H1 (cell line): ENCODE measurements at regions not wholly inside any gene's neighbourhood (a gene's known extent, or its start where the extent isn't known, plus 50 kb on each side); places are given as distances from the start of the nearest gene placed in this dataset.

ENCODE experiments used
- CBX8 ChIP-seq: fragments of 300-800, 300-1000 bp; sonication (generic); IDR thresholded peaks from 2 replicates; pipeline ENCODE4 v1.7.1; 2016; ENCODE audit warnings: low read depth, low read length, borderline replicate concordance
- CHD2 ChIP-seq: IDR thresholded peaks from 2 replicates; pipeline ENCODE4 v1.6.1; 2012; ENCODE audit warnings: low read length, improper control_type of control experiment
- CHD7 ChIP-seq: fragments of 300-600 bp; sonication (generic); IDR thresholded peaks from 2 replicates; pipeline ENCODE4 v1.7.1; 2012; ENCODE audit warnings: low read length, moderate library complexity, mild to moderate bottlenecking, inconsistent platforms; ENCODE audit not compliant: insufficient replicate concordance
- EGR1 ChIP-seq: IDR thresholded peaks from 2 replicates; pipeline ENCODE4 v1.6.1; 2011; ENCODE audit warnings: low read depth, low read length, borderline replicate concordance
- JUN ChIP-seq: IDR thresholded peaks from 2 replicates; pipeline ENCODE4 v1.6.1; 2011; ENCODE audit warnings: low read depth, mild to moderate bottlenecking, improper control_type of control experiment, low read length
- NRF1 ChIP-seq: IDR thresholded peaks from 2 replicates; pipeline ENCODE4 v1.6.1; 2011; ENCODE audit warnings: mild to moderate bottlenecking, low read depth, low read length, improper control_type of control experiment
- PHF8 ChIP-seq: fragments of 200-600 bp; sonication (generic); conservative IDR thresholded peaks from 2 replicates; pipeline ENCODE4 v1.7.1; 2012; ENCODE audit warnings: low read depth, mild to moderate bottlenecking, inconsistent platforms, low read length, moderate library complexity
- POLR2A ChIP-seq, 2 experiments: IDR thresholded peaks; 1 replicate in 1 of 2; 2 replicates in 1 of 2; pipeline ENCODE4 v1.6.1; 2011; ENCODE audit warnings: low read depth in 2 of 2, low read length in 2 of 2, mild to moderate bottlenecking in 2 of 2; ENCODE audit errors: control extremely low read depth in 1 of 2
- RAD21 ChIP-seq, 2 experiments: IDR thresholded peaks in 1 of 2; conservative IDR thresholded peaks in 1 of 2; 2 replicates each; pipeline ENCODE4 v1.6.1; 2011; ENCODE audit warnings: low read depth in 2 of 2, low read length in 2 of 2, improper control_type of control experiment in 1 of 2, inconsistent platforms in 1 of 2, mild to moderate bottlenecking in 1 of 2, moderate library complexity in 1 of 2
- SIN3A ChIP-seq, 2 experiments: IDR thresholded peaks in 1 of 2; conservative IDR thresholded peaks in 1 of 2; 2 replicates each; pipeline ENCODE4 v1.6.1; 2011 to 2012; ENCODE audit warnings: low read length in 2 of 2, improper control_type of control experiment in 1 of 2, low read depth in 1 of 2, mild to moderate bottlenecking in 1 of 2
- SIX5 ChIP-seq: IDR thresholded peaks from 2 replicates; pipeline ENCODE4 v1.6.1; 2011; ENCODE audit warnings: mild to moderate bottlenecking, low read depth, low read length
- SP1 ChIP-seq: IDR thresholded peaks from 2 replicates; pipeline ENCODE4 v1.6.1; 2011; ENCODE audit warnings: low read depth, low read length
- TEAD4 ChIP-seq: IDR thresholded peaks from 2 replicates; pipeline ENCODE4 v1.6.1; 2012; ENCODE audit warnings: low read depth, low read length, inconsistent platforms, mixed read lengths

GRCh38 chr2:166607880-166608279, 113.8 kb upstream of the SCN7A start (continued):
- no peak for TF ChIP-seq CHD7
- no peak for TF ChIP-seq CBX8
- no peak for TF ChIP-seq TEAD4
- TF ChIP-seq EGR1 = no peak
- no peak for TF ChIP-seq SIN3A (conservative IDR thresholded peaks at IDR 0.05 in 1 of 2, IDR thresholded peaks at IDR 0.05 in 1 of 2; ENCODE audit: low read depth in 1 of 2, low read length in 2 of 2)
- no peak for TF ChIP-seq JUN
- no peak for TF ChIP-seq RAD21 (IDR thresholded peaks at IDR 0.05 in 1 of 2, conservative IDR thresholded peaks at IDR 0.05 in 1 of 2; ENCODE audit: low read depth in 2 of 2, low read length in 2 of 2)
- TF ChIP-seq CHD2 = no peak
- no peak for TF ChIP-seq POLR2A (IDR thresholded peaks at IDR 0.05; ENCODE audit: control extremely low read depth in 1 of 2, low read depth in 2 of 2, low read length in 2 of 2)
- TF ChIP-seq PHF8 = no peak
- TF ChIP-seq SP1 = no peak
- TF ChIP-seq SIX5 = no peak
- no peak for TF ChIP-seq NRF1
